ENCODE measurements at regions not wholly inside any gene's neighbourhood (a gene's known extent, or its start where the extent isn't known, plus 50 kb on each side); places are given as distances from the start of the nearest gene placed in this dataset.

DNA sequence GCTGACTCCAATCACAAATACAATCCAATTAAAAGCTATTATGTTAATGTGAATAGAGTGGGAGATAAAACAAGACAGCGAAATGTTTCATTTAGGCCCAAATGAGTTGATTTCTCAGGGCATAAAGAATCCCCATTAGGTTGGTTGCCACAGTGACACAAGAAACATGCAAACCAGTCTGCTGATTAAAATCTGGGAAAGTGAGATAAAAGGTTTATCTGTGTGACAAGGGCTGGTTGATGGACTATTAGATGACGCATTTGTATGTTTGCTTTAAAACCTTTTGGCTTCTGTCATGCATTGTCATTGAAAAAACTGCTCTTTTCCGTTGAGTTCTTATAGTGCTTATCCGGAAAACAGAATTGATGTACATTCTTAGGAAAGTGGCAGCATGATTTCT is 658.2 kb downstream of the GATA3 start:
- TF ChIP-seq, protein P1, sequence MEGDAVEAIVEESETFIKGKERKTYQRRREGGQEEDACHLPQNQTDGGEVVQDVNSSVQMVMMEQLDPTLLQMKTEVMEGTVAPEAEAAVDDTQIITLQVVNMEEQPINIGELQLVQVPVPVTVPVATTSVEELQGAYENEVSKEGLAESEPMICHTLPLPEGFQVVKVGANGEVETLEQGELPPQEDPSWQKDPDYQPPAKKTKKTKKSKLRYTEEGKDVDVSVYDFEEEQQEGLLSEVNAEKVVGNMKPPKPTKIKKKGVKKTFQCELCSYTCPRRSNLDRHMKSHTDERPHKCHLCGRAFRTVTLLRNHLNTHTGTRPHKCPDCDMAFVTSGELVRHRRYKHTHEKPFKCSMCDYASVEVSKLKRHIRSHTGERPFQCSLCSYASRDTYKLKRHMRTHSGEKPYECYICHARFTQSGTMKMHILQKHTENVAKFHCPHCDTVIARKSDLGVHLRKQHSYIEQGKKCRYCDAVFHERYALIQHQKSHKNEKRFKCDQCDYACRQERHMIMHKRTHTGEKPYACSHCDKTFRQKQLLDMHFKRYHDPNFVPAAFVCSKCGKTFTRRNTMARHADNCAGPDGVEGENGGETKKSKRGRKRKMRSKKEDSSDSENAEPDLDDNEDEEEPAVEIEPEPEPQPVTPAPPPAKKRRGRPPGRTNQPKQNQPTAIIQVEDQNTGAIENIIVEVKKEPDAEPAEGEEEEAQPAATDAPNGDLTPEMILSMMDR (IDR thresholded peaks at IDR 0.05; ENCODE audit: low read length) = no peak
- no peak for TF ChIP-seq EZH2 (IDR thresholded peaks at IDR 0.05; ENCODE audit: borderline replicate concordance, low read length)
